HCT116 (cell line): ENCODE measurements at regions not wholly inside any gene's neighbourhood (a gene's known extent, or its start where the extent isn't known, plus 50 kb on each side); places are given as distances from the start of the nearest gene placed in this dataset.

Experiments used
- ATAC-seq: fragments of 200-7000 bp; cut with Tn5 transposase; 2 replicates; pipeline ENCODE4 v1.9.1; 2020; ENCODE audit warnings: mild to moderate bottlenecking, moderate library complexity
- BruUV-seq: library from RNA; stranded (reverse); fragments of 400-500 nt; replicated peaks from 2 replicates; lab custom pipeline; 2021; lab: Mats Ljungman, UMichigan
- CTCF ChIA-PET: fragments of 300-600 bp; sonication (Branson Sonifier 250); formaldehyde crosslinking; loops from one replicate; lab custom pipeline; 2021; ENCODE audit warnings: antibody characterized with exemption; lab: Charles Lee
- POLR2A ChIA-PET: fragments of 300-600, 350-600 bp; sonication (Branson Sonifier 250); formaldehyde crosslinking; loops from one replicate; lab custom pipeline; 2021; ENCODE audit warnings: antibody characterized with exemption; lab: Charles Lee
- RAD21 ChIA-PET, 2 experiments: fragments of 300-600 bp; sonication (Branson Sonifier 250); formaldehyde crosslinking; loops; one replicate each; lab custom pipeline; 2023; ENCODE audit warnings: low total read pairs in 2 of 2; ENCODE audit not compliant: uncharacterized antibody in 2 of 2, unreplicated experiment in 2 of 2, low non-redundant PET in 1 of 2; lab: Charles Lee
- DNase-seq: peaks from one replicate; pipeline ENCODE4 v3.0.0-alpha.2; 2010; ENCODE audit warnings: low read depth, low spot score
- H2AFZ ChIP-seq: fragments of 200-600 bp; shearing (Covaris generic), sonication (generic); 2 replicates; pipeline ENCODE4 v1.6.1; 2017; ENCODE audit warnings: low read depth, mixed run types, mixed read lengths, antibody characterized with exemption, low read length; ENCODE audit not compliant: poor library complexity, severe bottlenecking
- H3K27ac ChIP-seq: 2 replicates; pipeline ENCODE4 v1.5.1; 2012; ENCODE audit warnings: low read depth, low read length
- H3K27me3 ChIP-seq: fragments of 200-600 bp; sonication (generic); 2 replicates; pipeline ENCODE4 v1.6.1; 2016; ENCODE audit warnings: mixed run types, low read length, mixed read lengths; ENCODE audit not compliant: insufficient read depth
- H3K36me3 ChIP-seq, 2 experiments: fragments of 200-500 bp in 1 of 2; fragments of 200-600 bp in 1 of 2; sonication (Bioruptor generic) in 1 of 2; sonication (generic) in 1 of 2; 2 replicates each; pipeline versions ENCODE4 v1.5.1 to v1.6.1; 2014 to 2016; ENCODE audit warnings: low read length in 2 of 2, inconsistent platforms in 1 of 2, mixed read lengths in 1 of 2, mixed run types in 1 of 2; ENCODE audit not compliant: insufficient read depth in 2 of 2, control insufficient read depth in 1 of 2
- H3K4me1 ChIP-seq, 2 experiments: fragments of 200-600 bp in 1 of 2; sonication (generic) in 1 of 2; 2 replicates each; pipeline versions ENCODE4 v1.5.1 to v1.6.1; 2012 to 2017; ENCODE audit warnings: low read length in 2 of 2, inconsistent platforms in 1 of 2, mild to moderate bottlenecking in 1 of 2, mixed read lengths in 1 of 2, mixed run types in 1 of 2, moderate library complexity in 1 of 2; ENCODE audit not compliant: insufficient read depth in 2 of 2, control insufficient read depth in 1 of 2
- H3K4me2 ChIP-seq: fragments of 200-600 bp; sonication (generic); 2 replicates; pipeline ENCODE4 v1.6.1; 2017; ENCODE audit warnings: mixed run types, low read length, mixed read lengths
- H3K4me3 ChIP-seq, 2 experiments: fragments of 200-600 bp in 1 of 2; sonication (generic) in 1 of 2; replicated peaks in 1 of 2; 2 replicates each; pipeline ENCODE4 v1.5.1; 2011 to 2016; ENCODE audit warnings: low read length in 2 of 2, control low read depth in 1 of 2, low read depth in 1 of 2, mild to moderate bottlenecking in 1 of 2, mixed read lengths in 1 of 2, mixed run types in 1 of 2
- H3K79me2 ChIP-seq: fragments of 200-600 bp; sonication (generic); 2 replicates; pipeline ENCODE4 v1.6.1; 2017; ENCODE audit warnings: mild to moderate bottlenecking, mixed run types, low read length, moderate library complexity, mixed read lengths; ENCODE audit not compliant: insufficient read depth
- H3K9ac ChIP-seq: fragments of 200-600 bp; sonication (generic); 2 replicates; pipeline ENCODE4 v1.6.1; 2016; ENCODE audit warnings: low read length, mixed read lengths
- H3K9me2 ChIP-seq: fragments of 200-600 bp; sonication (generic), shearing (Covaris generic); 2 replicates; pipeline ENCODE4 v1.6.1; 2017; ENCODE audit warnings: mixed run types, mild to moderate bottlenecking, moderate library complexity; ENCODE audit not compliant: insufficient read depth
- H3K9me3 ChIP-seq, 2 experiments: fragments of 200-500 bp in 1 of 2; fragments of 200-600 bp in 1 of 2; sonication (Bioruptor generic) in 1 of 2; sonication (generic) in 1 of 2; 2 replicates each; pipeline ENCODE4 v1.6.1; 2014 to 2017; ENCODE audit warnings: low read length in 2 of 2, mixed read lengths in 2 of 2, inconsistent platforms in 1 of 2, low read depth in 1 of 2, mild to moderate bottlenecking in 1 of 2, mixed run types in 1 of 2, moderate library complexity in 1 of 2; ENCODE audit not compliant: control insufficient read depth in 1 of 2, insufficient read depth in 1 of 2
- H4K20me1 ChIP-seq: fragments of 200-600 bp; sonication (generic), shearing (Covaris generic); 2 replicates; pipeline ENCODE4 v1.6.1; 2017; ENCODE audit warnings: mixed run types, mild to moderate bottlenecking, moderate library complexity; ENCODE audit not compliant: insufficient read depth
- ELF1 ChIP-seq: IDR thresholded peaks from 2 replicates; pipeline ENCODE4 v1.6.1; 2012; ENCODE audit warnings: low read depth, borderline replicate concordance
- EZH2 ChIP-seq: fragments of 200-600 bp; sonication (generic); IDR thresholded peaks from 2 replicates; pipeline ENCODE4 v1.6.1; 2017; ENCODE audit warnings: antibody characterized with exemption, mixed run types
- FOSL1 ChIP-seq: IDR thresholded peaks from 2 replicates; pipeline ENCODE4 v1.6.1; 2012; ENCODE audit warnings: low read depth
- POLR2A ChIP-seq: IDR thresholded peaks from 2 replicates; pipeline ENCODE4 v1.7.0; 2011; ENCODE audit warnings: borderline replicate concordance; ENCODE audit not compliant: insufficient read depth, insufficient read length; ENCODE audit errors: extremely low read depth
- RAD21 ChIP-seq: IDR thresholded peaks from 2 replicates; pipeline ENCODE4 v1.6.1; 2012; ENCODE audit warnings: low read depth, mild to moderate bottlenecking
- ZNF274 ChIP-seq: fragments of 200-500 bp; sonication (Bioruptor generic); IDR thresholded peaks from 2 replicates; pipeline ENCODE4 v1.6.1; 2014; ENCODE audit warnings: mild to moderate bottlenecking, low read depth, low read length, inconsistent platforms
- intact Hi-C: fragments of 100-400 bp; cut with micrococcal nuclease; formaldehyde crosslinking; loops from 2 replicates; pipeline ENCODE4 v1.10.0; 2022
- TF ChIP-seq, protein P1 (sequence below): IDR thresholded peaks from 2 replicates; pipeline ENCODE4 v1.6.1; 2011; ENCODE audit warnings: mild to moderate bottlenecking, low read length, moderate library complexity; ENCODE audit not compliant: insufficient replicate concordance; ENCODE audit errors: extremely low read depth
- TF ChIP-seq, protein P2 (sequence below): IDR thresholded peaks from 2 replicates; pipeline ENCODE4 v1.6.1; 2012; ENCODE audit warnings: low read depth
- TF ChIP-seq, protein P3 (sequence below), 3 experiments: fragments of 200-600 bp in 1 of 3; sonication (generic) in 1 of 3; IDR thresholded peaks in 2 of 3; conservative IDR thresholded peaks in 1 of 3; 2 replicates each; pipeline ENCODE4 v1.5.1; 2012 to 2017; ENCODE audit warnings: low read depth in 2 of 3, low read length in 2 of 3, antibody characterized with exemption in 1 of 3, borderline replicate concordance in 1 of 3, control low read depth in 1 of 3, mild to moderate bottlenecking in 1 of 3, mixed read lengths in 1 of 3, mixed run types in 1 of 3, moderate library complexity in 1 of 3; ENCODE audit not compliant: insufficient read depth in 1 of 3
- TF ChIP-seq, protein P4 (sequence below): IDR thresholded peaks from 2 replicates; pipeline ENCODE4 v1.6.1; 2012

- Histone ChIP-seq H3K9ac (no peak overlapping the region), H3K36me3 (no peaks in the 10 kb centered on the region), H3K9me2 (no peaks in the 10 kb centered on the region), H4K20me1 (no peaks in the 10 kb centered on the region), H3K27ac (no peak overlapping the region), H3K27me3 (no peaks in the 10 kb centered on the region), H3K79me2 (no peaks in the 10 kb centered on the region), H2AFZ (no peak overlapping the region), H3K9me3 (peaks cover 9 to 26% of the 10 kb centered on the region in 2 experiments; a peak in 2 of 4 replicates), H3K4me3 (no peak overlapping the region), H3K4me1 (no peaks in the 10 kb centered on the region), H3K4me2 (no peak overlapping the region)
- ChIA-PET POLR2A (no interaction called here), CTCF (no interaction called here), RAD21 (no interaction called here)
- intact Hi-C loops = no loop called here
- no TSS peak for BruUV-seq
- TF ChIP-seq FOSL1 = no peak
- TF ChIP-seq ZNF274 = no peak
- no peak for TF ChIP-seq ELF1
- no peak for TF ChIP-seq EZH2
- TF ChIP-seq, protein P1, sequence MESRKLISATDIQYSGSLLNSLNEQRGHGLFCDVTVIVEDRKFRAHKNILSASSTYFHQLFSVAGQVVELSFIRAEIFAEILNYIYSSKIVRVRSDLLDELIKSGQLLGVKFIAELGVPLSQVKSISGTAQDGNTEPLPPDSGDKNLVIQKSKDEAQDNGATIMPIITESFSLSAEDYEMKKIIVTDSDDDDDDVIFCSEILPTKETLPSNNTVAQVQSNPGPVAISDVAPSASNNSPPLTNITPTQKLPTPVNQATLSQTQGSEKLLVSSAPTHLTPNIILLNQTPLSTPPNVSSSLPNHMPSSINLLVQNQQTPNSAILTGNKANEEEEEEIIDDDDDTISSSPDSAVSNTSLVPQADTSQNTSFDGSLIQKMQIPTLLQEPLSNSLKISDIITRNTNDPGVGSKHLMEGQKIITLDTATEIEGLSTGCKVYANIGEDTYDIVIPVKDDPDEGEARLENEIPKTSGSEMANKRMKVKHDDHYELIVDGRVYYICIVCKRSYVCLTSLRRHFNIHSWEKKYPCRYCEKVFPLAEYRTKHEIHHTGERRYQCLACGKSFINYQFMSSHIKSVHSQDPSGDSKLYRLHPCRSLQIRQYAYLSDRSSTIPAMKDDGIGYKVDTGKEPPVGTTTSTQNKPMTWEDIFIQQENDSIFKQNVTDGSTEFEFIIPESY = no peak
- TF ChIP-seq POLR2A = no peak
- TF ChIP-seq, protein P2, sequence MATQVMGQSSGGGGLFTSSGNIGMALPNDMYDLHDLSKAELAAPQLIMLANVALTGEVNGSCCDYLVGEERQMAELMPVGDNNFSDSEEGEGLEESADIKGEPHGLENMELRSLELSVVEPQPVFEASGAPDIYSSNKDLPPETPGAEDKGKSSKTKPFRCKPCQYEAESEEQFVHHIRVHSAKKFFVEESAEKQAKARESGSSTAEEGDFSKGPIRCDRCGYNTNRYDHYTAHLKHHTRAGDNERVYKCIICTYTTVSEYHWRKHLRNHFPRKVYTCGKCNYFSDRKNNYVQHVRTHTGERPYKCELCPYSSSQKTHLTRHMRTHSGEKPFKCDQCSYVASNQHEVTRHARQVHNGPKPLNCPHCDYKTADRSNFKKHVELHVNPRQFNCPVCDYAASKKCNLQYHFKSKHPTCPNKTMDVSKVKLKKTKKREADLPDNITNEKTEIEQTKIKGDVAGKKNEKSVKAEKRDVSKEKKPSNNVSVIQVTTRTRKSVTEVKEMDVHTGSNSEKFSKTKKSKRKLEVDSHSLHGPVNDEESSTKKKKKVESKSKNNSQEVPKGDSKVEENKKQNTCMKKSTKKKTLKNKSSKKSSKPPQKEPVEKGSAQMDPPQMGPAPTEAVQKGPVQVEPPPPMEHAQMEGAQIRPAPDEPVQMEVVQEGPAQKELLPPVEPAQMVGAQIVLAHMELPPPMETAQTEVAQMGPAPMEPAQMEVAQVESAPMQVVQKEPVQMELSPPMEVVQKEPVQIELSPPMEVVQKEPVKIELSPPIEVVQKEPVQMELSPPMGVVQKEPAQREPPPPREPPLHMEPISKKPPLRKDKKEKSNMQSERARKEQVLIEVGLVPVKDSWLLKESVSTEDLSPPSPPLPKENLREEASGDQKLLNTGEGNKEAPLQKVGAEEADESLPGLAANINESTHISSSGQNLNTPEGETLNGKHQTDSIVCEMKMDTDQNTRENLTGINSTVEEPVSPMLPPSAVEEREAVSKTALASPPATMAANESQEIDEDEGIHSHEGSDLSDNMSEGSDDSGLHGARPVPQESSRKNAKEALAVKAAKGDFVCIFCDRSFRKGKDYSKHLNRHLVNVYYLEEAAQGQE = no peak
- no peak for TF ChIP-seq RAD21
- TF ChIP-seq, protein P3, sequence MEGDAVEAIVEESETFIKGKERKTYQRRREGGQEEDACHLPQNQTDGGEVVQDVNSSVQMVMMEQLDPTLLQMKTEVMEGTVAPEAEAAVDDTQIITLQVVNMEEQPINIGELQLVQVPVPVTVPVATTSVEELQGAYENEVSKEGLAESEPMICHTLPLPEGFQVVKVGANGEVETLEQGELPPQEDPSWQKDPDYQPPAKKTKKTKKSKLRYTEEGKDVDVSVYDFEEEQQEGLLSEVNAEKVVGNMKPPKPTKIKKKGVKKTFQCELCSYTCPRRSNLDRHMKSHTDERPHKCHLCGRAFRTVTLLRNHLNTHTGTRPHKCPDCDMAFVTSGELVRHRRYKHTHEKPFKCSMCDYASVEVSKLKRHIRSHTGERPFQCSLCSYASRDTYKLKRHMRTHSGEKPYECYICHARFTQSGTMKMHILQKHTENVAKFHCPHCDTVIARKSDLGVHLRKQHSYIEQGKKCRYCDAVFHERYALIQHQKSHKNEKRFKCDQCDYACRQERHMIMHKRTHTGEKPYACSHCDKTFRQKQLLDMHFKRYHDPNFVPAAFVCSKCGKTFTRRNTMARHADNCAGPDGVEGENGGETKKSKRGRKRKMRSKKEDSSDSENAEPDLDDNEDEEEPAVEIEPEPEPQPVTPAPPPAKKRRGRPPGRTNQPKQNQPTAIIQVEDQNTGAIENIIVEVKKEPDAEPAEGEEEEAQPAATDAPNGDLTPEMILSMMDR (IDR thresholded peaks at IDR 0.05 in 2 of 3, conservative IDR thresholded peaks at IDR 0.05 in 1 of 3; ENCODE audit: borderline replicate concordance in 1 of 3, insufficient read depth in 1 of 3, low read depth in 2 of 3, low read length in 2 of 3) = no peak
- TF ChIP-seq, protein P4, sequence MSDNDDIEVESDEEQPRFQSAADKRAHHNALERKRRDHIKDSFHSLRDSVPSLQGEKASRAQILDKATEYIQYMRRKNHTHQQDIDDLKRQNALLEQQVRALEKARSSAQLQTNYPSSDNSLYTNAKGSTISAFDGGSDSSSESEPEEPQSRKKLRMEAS = no peak
- DNase-seq (no peak), ATAC-seq (no peak)
These were observed 379.2 kb upstream of the ADAMTS5 start for GRCh38 chr21:27346041-27346448.
